HepG2 (cell line): ENCODE measurements at regions not wholly inside any gene's neighbourhood (a gene's known extent, or its start where the extent isn't known, plus 50 kb on each side); places are given as distances from the start of the nearest gene placed in this dataset.

ENCODE experiments used
- ATAC-seq: fragments of 200-7000 bp; cut with Tn5 transposase; 3 replicates; pipeline ENCODE4 v1.9.1; 2020; ENCODE audit warnings: mild to moderate bottlenecking, moderate library complexity
- BruUV-seq: library from RNA; stranded (reverse); fragments of 400-500 nt; replicated peaks from 2 replicates; lab custom pipeline; 2021; lab: Mats Ljungman, UMichigan
- CTCF ChIA-PET: fragments of 300-600 bp; formaldehyde crosslinking; extraction: SDS; loops from one replicate; lab custom pipeline; 2021; ENCODE audit warnings: low total read pairs, inconsistent platforms, low intra/inter-chr PET ratio; lab: Yijun Ruan, JAX
- POLR2A ChIA-PET: fragments of 350-600 bp; sonication (Branson Sonifier 250); formaldehyde crosslinking; loops from one replicate; lab custom pipeline; 2020; ENCODE audit warnings: antibody characterized with exemption, inconsistent platforms; lab: Yijun Ruan, JAX
- DNase-seq: peaks from one replicate; pipeline ENCODE4 v3.0.0-alpha.2; 2015; ENCODE audit warnings: low spot score
- FAIRE-seq: peaks from 3 replicates; lab custom pipeline; 2011; peaks lifted over from hg19 to GRCh38; lab: Jason Lieb, UNC
- H2AFZ ChIP-seq: one replicate; pipeline ENCODE4 v1.6.1; 2011; ENCODE audit warnings: low read length, inconsistent platforms
- H3K27ac ChIP-seq: fragments of 300-600 bp; 3 replicates; pipeline ENCODE4 v1.8.0; 2011; ENCODE audit warnings: mixed run types, mild to moderate bottlenecking, mixed read lengths, low read length, inconsistent platforms; ENCODE audit not compliant: insufficient read depth; ENCODE audit errors: extremely low read length
- H3K27me3 ChIP-seq, 2 experiments: fragments of 200-600 bp in 1 of 2; 2 replicates in 1 of 2; 3 replicates in 1 of 2; pipeline versions ENCODE4 v1.6.0 to v1.8.0; 2011; ENCODE audit warnings: low read length in 2 of 2, mild to moderate bottlenecking in 2 of 2, moderate library complexity in 2 of 2, inconsistent platforms in 1 of 2; ENCODE audit not compliant: insufficient read depth in 2 of 2, control insufficient read depth in 1 of 2
- H3K36me3 ChIP-seq, 2 experiments: fragments of 200-600 bp in 1 of 2; replicated peaks in 1 of 2; 2 replicates in 1 of 2; 3 replicates in 1 of 2; pipeline versions ENCODE4 v1.5.1 to v1.8.0; 2011; ENCODE audit warnings: low read length in 2 of 2, inconsistent platforms in 1 of 2; ENCODE audit not compliant: insufficient read depth in 2 of 2, control insufficient read depth in 1 of 2
- H3K4me1 ChIP-seq: 2 replicates; pipeline ENCODE4 v1.5.1; 2012; ENCODE audit warnings: low read length, inconsistent platforms; ENCODE audit not compliant: insufficient read depth
- H3K4me2 ChIP-seq: 2 replicates; pipeline ENCODE4 v1.6.0; 2011; ENCODE audit warnings: low read depth, low read length, inconsistent platforms
- H3K4me3 ChIP-seq, 3 experiments: fragments of 200-600 bp in 1 of 3; sonication (generic), shearing (Covaris generic) in 1 of 3; replicated peaks in 1 of 3; 2 replicates each; pipeline ENCODE4 v1.5.1; 2011 to 2016; ENCODE audit warnings: low read length in 3 of 3, inconsistent platforms in 2 of 3, low read depth in 2 of 3, mild to moderate bottlenecking in 2 of 3, control low read depth in 1 of 3, mixed read lengths in 1 of 3; ENCODE audit not compliant: insufficient read depth in 1 of 3
- H3K79me2 ChIP-seq: one replicate; pipeline ENCODE4 v1.6.1; 2011; ENCODE audit warnings: low read length, inconsistent platforms; ENCODE audit not compliant: insufficient read depth
- H3K9ac ChIP-seq: 2 replicates; pipeline ENCODE4 v1.6.0; 2011; ENCODE audit warnings: mild to moderate bottlenecking, low read depth, low read length, inconsistent platforms; ENCODE audit not compliant: insufficient read depth
- H3K9me3 ChIP-seq: 2 replicates; pipeline ENCODE4 v1.5.1; 2012; ENCODE audit warnings: mild to moderate bottlenecking, low read length
- H4K20me1 ChIP-seq: 2 replicates; pipeline ENCODE4 v1.6.0; 2011; ENCODE audit warnings: inconsistent platforms, mild to moderate bottlenecking, low read length, moderate library complexity; ENCODE audit not compliant: insufficient read depth
- ASH2L ChIP-seq: fragments of 300-600, 200-600 bp; sonication (generic); IDR thresholded peaks from 2 replicates; pipeline ENCODE4 v1.7.0; 2017; ENCODE audit warnings: low read depth, mild to moderate bottlenecking, moderate library complexity, mixed read lengths, low read length; ENCODE audit not compliant: insufficient read length
- FOSL2 ChIP-seq: sonication (generic); formaldehyde crosslinking; IDR thresholded peaks from 2 replicates; pipeline ENCODE4 v1.4.0; 2020; ENCODE audit warnings: missing genetic modification reagents
- FOXM1 ChIP-seq: sonication (generic); formaldehyde crosslinking; IDR thresholded peaks from 2 replicates; pipeline ENCODE4 v1.5.0; 2020; ENCODE audit warnings: missing genetic modification reagents
- HMGXB4 ChIP-seq, 2 experiments: sonication (generic) in 1 of 2; formaldehyde crosslinking in 1 of 2; IDR thresholded peaks; 2 replicates each; pipeline versions ENCODE4 v1.4.0 to v1.6.1; 2018 to 2020; ENCODE audit warnings: missing genetic modification reagents in 2 of 2, borderline replicate concordance in 1 of 2, low read depth in 1 of 2, mild to moderate bottlenecking in 1 of 2, missing biosample characterization in 1 of 2
- KMT2B ChIP-seq: IDR thresholded peaks from 2 replicates; pipeline ENCODE4 v1.6.1; 2016; ENCODE audit warnings: missing genetic modification reagents, missing compliant biosample characterization
- MZF1 ChIP-seq: sonication (generic); formaldehyde crosslinking; IDR thresholded peaks from 2 replicates; pipeline ENCODE4 v1.8.1; 2023; ENCODE audit warnings: mild to moderate bottlenecking, missing genetic modification reagents, borderline replicate concordance
- NCOA1 ChIP-seq: sonication (generic); formaldehyde crosslinking; IDR thresholded peaks from 2 replicates; pipeline ENCODE4 v1.9.0; 2021; ENCODE audit warnings: missing genetic modification reagents
- SOX5 ChIP-seq: IDR thresholded peaks from 2 replicates; pipeline ENCODE4 v1.6.1; 2016; ENCODE audit warnings: borderline replicate concordance
- ZMYM3 ChIP-seq: sonication (generic); formaldehyde crosslinking; IDR thresholded peaks from 2 replicates; pipeline ENCODE4 v1.5.1; 2020; ENCODE audit warnings: mild to moderate bottlenecking, missing genetic modification reagents
- ZNF513 ChIP-seq: sonication (generic); formaldehyde crosslinking; conservative IDR thresholded peaks from 2 replicates; pipeline ENCODE4 v1.5.0; 2020; ENCODE audit warnings: missing genetic modification reagents
- ZNF687 ChIP-seq: sonication (generic); formaldehyde crosslinking; IDR thresholded peaks from 2 replicates; pipeline ENCODE4 v1.5.1; 2020; ENCODE audit warnings: mild to moderate bottlenecking, missing genetic modification reagents, moderate library complexity
- ZNF800 ChIP-seq: sonication (generic); formaldehyde crosslinking; IDR thresholded peaks from 2 replicates; pipeline ENCODE4 v1.4.0; 2020; ENCODE audit warnings: missing genetic modification reagents
- WGBS: methylation state at CpG from one replicate; pipeline ENCODE4 v1.1.6; 2017; ENCODE audit warnings: low lambda C conversion rate; 5-methylcytosine and 5-hydroxymethylcytosine counted together
- in situ Hi-C: cut with HindIII; loops from 2 replicates; pipeline ENCODE4 v1.10.0; 2017; ENCODE audit warnings: low pct_unique_long_range_greater_than_20kb; ENCODE audit not compliant: extremely low pct_ligation_motif_present
- intact Hi-C: fragments of 100-400 bp; cut with micrococcal nuclease; formaldehyde crosslinking; loops from one replicate; pipeline ENCODE4 v1.10.0; 2022; ENCODE audit not compliant: unreplicated experiment

GRCh38 chr6:28811873-28812272, 111.9 kb downstream of the TRIM27 start (continued):
- peak; percentile 34 to 60; a peak in 1 of 4 replicates for TF ChIP-seq HMGXB4 (CRISPR knock-in tag; IDR thresholded peaks at IDR 0.05; ENCODE audit: borderline replicate concordance in 1 of 2, low read depth in 1 of 2)
- no peak for TF ChIP-seq ZNF800

DNA sequence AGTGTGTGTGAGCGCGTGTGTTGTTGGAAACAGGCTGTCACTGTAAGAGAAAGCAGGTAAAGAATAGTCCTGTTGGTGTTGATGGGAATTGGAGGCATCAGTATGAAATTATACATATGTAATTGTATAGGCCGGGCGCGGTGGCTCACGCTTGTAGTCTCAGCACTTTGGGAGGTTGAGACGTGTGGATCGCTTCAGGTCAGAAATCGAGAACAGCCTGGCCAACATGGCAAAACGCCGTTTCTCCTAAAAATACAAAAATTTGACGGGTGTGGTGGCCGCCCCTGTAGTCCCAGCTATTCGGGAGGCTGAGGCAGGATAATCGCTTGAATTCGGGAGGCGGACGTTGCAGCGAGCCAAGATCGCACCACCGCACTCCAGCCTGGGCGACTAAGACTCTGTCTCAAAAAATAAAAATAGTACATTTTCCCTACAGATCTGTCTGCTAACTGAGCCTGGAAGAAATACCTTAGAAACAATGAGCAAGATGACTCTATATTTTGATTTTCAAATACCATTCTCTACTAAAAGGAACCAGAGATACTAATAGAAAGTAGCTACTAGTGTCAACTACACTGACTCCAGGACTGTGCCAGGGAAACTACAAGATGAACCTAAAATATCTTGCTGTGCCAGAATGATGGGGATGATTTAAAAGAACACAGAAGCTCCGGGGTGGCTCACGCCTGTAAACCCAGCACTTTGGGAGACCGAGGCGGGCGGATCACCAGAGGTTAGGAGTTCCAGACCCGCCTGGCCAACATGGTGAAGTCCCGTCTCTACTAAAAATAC, 110.8 kb downstream of the TRIM27 start:
- ChIA-PET CTCF (no interaction called here), POLR2A (no interaction called here)
- intact Hi-C loops (no loop called here), in situ Hi-C loops (no loop called here)
- FAIRE-seq (no peak), ATAC-seq (no peak), DNase-seq (no peak)
- Histone ChIP-seq H3K27ac (no peak overlapping the region), H3K27me3 (peaks cover 13 to 57% of the 10 kb centered on the region in 2 experiments), H2AFZ (no peak overlapping the region), H4K20me1 (no peaks in the 10 kb centered on the region), H3K4me1 (peaks cover 86% of the 10 kb centered on the region), H3K4me2 (no peak overlapping the region), H3K79me2 (no peaks in the 10 kb centered on the region), H3K36me3 (no peaks in the 10 kb centered on the region), H3K9me3 (no peaks in the 10 kb centered on the region), H3K9ac (no peak overlapping the region), H3K4me3 (no peak overlapping the region)
- 69% methylated on average over 29 of the region's 29 CpGs for WGBS
- BruUV-seq = no TSS peak
- TF ChIP-seq SOX5 = no peak
- no peak for TF ChIP-seq ZMYM3
- no peak for TF ChIP-seq ZNF513
- no peak for TF ChIP-seq FOSL2 (CRISPR knock-in tag)
- TF ChIP-seq MZF1 (CRISPR knock-in tag) = no peak
- no peak for TF ChIP-seq FOXM1
- TF ChIP-seq KMT2B (CRISPR knock-in tag) = no peak
- no peak for TF ChIP-seq NCOA1 (CRISPR knock-in tag)
- TF ChIP-seq ZNF687 = no peak
- no peak for TF ChIP-seq ASH2L
